ENCODE measurements at regions not wholly inside any gene's neighbourhood (a gene's known extent, or its start where the extent isn't known, plus 50 kb on each side); places are given as distances from the start of the nearest gene placed in this dataset.

- no peak for DNase-seq
Observed at GRCh38 chr13:107851670-107852069, 363.7 kb downstream of the LIG4 start.

DNA sequence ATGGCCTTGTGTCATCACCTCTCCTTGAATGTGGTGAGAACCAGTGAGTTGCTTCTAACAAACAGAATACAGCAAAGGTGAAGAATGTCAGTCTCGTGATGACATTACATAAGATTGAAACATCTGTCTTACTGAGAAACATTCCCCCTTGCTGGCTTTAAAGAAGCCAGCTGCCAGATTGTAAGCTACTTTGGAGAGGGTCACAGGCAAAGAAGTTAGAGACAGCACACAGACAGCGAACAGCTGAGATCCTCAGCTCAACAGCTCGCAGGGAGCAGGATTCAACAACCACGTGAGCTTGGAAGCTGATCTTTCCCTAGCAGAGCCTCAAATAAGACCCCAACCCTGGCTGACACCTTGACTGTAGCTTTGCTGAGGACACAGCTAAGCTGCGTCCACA, 367.9 kb downstream of the LIG4 start:
- DNase-seq: no peak

- no peak for DNase-seq
Observed at GRCh38 chr13:107846642-107847041, 368.7 kb downstream of the LIG4 start.

DNA sequence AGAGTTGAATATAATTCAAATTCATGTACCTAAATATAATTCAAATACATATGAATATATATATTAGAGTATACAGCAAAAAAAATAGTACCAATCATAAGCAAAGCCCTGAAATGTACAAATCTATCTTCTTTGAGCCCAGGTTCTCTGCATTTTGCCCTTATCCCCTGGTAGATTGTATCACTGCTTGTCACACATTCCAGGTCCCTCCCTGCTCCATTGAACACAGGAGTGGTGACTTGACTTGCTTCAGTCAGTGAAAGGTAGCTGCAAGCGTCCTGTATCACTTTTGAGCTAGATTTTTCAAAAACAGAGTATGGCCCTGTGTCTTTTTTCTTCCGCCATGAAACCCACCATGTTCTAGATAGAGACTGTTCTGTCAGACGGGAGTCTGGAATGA, 369.4 kb downstream of the LIG4 start:
- DNase-seq: no peak

DNA sequence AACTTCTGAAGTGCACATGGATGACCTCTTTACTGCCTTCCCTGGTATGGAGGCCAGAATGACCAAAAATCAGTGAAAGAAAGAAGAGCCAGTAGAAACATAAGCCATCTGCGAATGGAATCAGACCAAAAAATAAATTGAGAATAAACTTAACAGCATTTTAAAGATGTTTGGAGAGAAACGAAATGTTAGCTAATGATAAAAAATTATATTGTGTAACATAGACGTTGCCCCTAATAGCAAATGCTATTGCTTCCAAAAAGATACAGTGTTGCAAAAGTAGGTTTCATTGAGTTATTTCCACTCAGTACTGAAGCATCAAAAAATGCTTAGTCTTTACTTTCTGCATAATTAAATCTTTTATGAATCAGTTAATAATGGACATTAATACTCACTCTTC, 371.7 kb downstream of the LIG4 start:
- DNase-seq: no peak

- no peak for DNase-seq
Observed at GRCh38 chr13:107843281-107843680, 372.1 kb downstream of the LIG4 start.

GRCh38 chr13:107842562-107843180, 372.7 kb downstream of the LIG4 start:
- no peak for DNase-seq

GRCh38 chr13:107838588-107839161, 376.7 kb downstream of the LIG4 start:
- DNase-seq: no peak

DNA sequence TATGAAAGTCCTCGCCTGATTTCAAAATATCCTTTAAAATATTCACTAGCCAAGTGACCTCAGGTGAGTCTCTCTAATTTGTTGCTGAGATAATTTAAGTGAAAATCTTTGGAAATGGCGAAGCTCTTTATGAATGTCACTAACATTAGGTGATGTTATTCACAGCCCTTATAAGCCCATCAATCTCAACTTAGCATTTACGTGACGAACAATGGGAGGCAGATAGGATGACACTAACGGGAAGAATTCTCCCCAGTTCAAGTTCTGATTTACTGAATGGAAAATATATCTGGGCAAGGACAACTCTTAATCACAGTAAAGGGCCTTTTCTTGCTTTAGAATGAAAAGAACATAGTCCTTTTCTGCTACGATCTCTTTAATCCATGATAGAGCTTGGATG, 378.7 kb downstream of the LIG4 start:
- DNase-seq: no peak

- no peak for DNase-seq
Observed at GRCh38 chr13:107835339-107836018, 379.9 kb downstream of the LIG4 start.

- DNase-seq: no peak
Observed at GRCh38 chr13:107834717-107835116, 380.6 kb downstream of the LIG4 start.

GRCh38 chr13:107834281-107834680, 381.1 kb downstream of the LIG4 start:
- DNase-seq: no peak

GRCh38 chr13:107832500-107833100, 382.7 kb downstream of the LIG4 start:
- DNase-seq: no peak

GRCh38 chr13:107830804-107831203, 384.5 kb downstream of the LIG4 start:
- no peak for DNase-seq

DNA sequence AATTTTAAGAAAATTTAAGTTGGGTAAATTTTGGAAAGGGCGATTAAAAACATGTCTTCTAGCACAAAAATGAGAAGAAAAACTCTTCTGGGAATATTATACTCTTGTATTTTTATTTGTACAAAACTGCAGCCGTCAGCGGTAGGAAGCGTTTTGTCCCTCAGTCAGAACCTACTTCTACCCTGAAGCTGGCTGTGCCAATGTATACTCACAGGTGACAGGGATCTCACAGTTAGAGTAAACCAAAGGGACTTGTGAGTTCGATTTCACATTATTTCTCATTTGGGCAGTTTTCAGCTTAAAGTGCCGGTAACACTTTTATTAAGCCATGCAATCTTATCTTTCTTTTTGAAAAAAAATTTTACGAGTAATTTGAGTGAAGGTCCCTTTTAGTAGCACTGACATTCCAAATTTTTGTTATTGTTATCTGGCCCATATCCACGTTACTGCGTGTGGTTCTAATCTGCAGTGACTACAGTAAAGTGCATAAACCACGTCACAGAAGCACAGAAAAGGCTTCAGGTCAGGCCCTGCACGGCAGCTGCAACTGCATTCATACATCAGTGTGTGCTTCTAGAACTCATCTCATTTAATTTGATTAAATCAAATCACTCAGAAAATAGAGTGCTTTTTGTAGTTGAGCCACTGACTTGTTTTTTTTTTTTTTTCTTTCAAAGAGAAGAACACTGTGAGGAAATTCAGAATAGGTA, 387.3 kb downstream of the LIG4 start:
- no peak for DNase-seq

GRCh38 chr13:107824635-107825034, 390.7 kb downstream of the LIG4 start:
- DNase-seq: no peak

DNA sequence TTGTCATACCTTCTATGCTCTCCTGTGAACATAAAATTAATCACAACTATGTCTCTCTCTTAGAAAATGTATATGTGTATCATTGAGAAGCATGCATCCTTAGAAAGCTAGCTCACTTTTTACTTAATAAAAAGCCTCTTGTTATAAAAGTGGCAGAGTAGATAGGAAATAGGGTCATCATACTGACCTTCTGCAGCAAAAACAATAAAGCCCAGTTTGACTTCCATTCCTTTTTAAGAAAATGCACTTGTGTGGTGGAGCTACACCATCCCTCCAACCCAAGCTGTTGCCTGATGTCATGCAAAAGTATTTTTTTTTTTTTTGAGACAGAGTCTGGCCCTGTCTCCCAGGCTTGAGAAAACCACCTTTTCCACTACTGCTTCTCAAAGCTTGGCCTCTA, 393.3 kb downstream of the LIG4 start:
- DNase-seq: no peak

- DNase-seq: no peak
Observed at GRCh38 chr13:107821492-107821891, 393.8 kb downstream of the LIG4 start.

GRCh38 chr13:107819071-107819470, 396.3 kb downstream of the LIG4 start:
- DNase-seq: no peak

DNA sequence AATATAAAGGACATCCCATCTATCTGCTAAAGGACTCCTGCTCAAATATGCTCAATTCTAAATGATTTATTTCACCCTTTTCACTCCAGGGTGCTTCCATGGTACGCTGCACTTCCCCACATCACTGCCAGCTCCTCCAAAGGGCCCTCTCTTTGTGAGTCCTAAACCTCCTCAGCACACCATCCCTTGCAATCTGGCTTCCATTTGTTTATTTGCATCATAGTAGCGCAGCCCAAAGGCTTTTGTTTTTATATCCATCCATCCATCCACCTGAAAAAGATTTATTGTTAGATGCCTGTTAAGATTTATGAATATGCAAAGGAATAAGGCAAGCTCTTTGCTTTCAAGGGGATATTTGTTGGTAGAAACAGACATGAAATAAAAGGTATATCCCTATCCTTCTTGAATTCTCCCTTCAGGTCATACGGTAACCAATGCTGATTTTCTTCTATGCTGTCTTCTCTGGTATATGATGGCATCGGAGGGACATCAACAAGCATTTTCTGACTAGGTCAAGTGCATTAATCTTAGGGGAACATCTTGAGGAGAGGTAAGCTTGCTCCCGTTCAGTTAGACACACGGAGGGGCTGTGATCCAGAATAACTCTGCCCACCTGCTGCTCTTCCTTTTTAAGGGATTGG, 397.6 kb downstream of the LIG4 start:
- no peak for DNase-seq

DNA sequence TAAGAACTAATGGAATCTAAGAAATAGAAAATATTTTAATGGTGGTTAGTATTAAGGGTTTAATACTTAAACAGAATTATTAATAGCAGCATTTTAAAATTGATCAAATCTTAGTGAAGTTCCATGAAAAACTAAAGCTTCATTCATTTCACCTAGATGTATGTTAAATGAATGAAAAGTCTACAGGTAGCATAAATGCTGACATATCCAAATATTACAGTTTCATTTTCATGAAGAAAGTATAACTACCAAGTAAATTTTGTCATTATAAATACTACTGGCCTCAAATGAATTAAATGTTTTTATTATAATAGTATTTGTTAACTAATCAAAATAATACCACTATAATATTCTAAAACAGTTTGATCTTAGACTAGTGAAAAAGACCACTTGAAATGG, 403.3 kb downstream of the LIG4 start:
- no peak for DNase-seq

- DNase-seq: no peak
Observed at GRCh38 chr13:107811233-107812013, 403.9 kb downstream of the LIG4 start.

Measured in cerebellar nuclear complex (tissue), 1 donor.